GM13976 (cell line): ENCODE measurements at regions not wholly inside any gene's neighbourhood (a gene's known extent, or its start where the extent isn't known, plus 50 kb on each side); places are given as distances from the start of the nearest gene placed in this dataset.

ENCODE experiments used
- DNase-seq: peaks from one replicate; pipeline ENCODE4 v3.0.0; 2012; ENCODE audit warnings: low spot score
- CTCF ChIP-seq: IDR thresholded peaks from 2 replicates; pipeline ENCODE4 v1.5.1; 2012; ENCODE audit warnings: borderline replicate concordance, mild to moderate bottlenecking; ENCODE audit not compliant: insufficient read depth; ENCODE audit errors: extremely low read depth, missing control alignments, control extremely low read depth
- in situ Hi-C: fragments of 300-500 bp; cut with MboI; formaldehyde crosslinking; loops from one replicate; pipeline ENCODE4 v1.12.0; 2022; ENCODE audit warnings: low sequenced_read_pairs, mixed read lengths, inconsistent platforms; ENCODE audit not compliant: unreplicated experiment

- in situ Hi-C loops: no loop called here
- no peak for DNase-seq
- TF ChIP-seq CTCF: no peak
These were observed 504.4 kb upstream of the PLXNA2 start for GRCh38 chr1:208748387-208749165.

- in situ Hi-C loops: no loop called here
- no peak for DNase-seq
- TF ChIP-seq CTCF: no peak
These were observed 512.3 kb upstream of the PLXNA2 start for GRCh38 chr1:208756339-208756981.

GRCh38 chr1:208757846-208758245 is 513.7 kb upstream of the PLXNA2 start:
- TF ChIP-seq CTCF: no peak
- DNase-seq: no peak
- in situ Hi-C loops: no loop called here

- no peak for DNase-seq
- in situ Hi-C loops: no loop called here
- TF ChIP-seq CTCF: no peak
These were observed 515.1 kb upstream of the PLXNA2 start for GRCh38 chr1:208759255-208759654.

- TF ChIP-seq CTCF: no peak
- in situ Hi-C loops: no loop called here
- no peak for DNase-seq
These were observed 519.8 kb upstream of the PLXNA2 start for GRCh38 chr1:208763971-208764370.

GRCh38 chr1:208766832-208767231 is 522.6 kb upstream of the PLXNA2 start:
- DNase-seq: no peak
- no peak for TF ChIP-seq CTCF
- in situ Hi-C loops: no loop called here
